ENCODE measurements at regions not wholly inside any gene's neighbourhood (a gene's known extent, or its start where the extent isn't known, plus 50 kb on each side); places are given as distances from the start of the nearest gene placed in this dataset.

GRCh38 chrX:112211459-112211858 is 128.9 kb upstream of the TRPC5 start:
- TF ChIP-seq POLR2A (IDR thresholded peaks at IDR 0.05; ENCODE audit: low read length): no peak
- TF ChIP-seq GATA1 (IDR thresholded peaks at IDR 0.05; ENCODE audit: low read depth, low read length): no peak

Measured in erythroblast (primary cell).